ENCODE measurements at regions not wholly inside any gene's neighbourhood (a gene's known extent, or its start where the extent isn't known, plus 50 kb on each side); places are given as distances from the start of the nearest gene placed in this dataset.

DNA sequence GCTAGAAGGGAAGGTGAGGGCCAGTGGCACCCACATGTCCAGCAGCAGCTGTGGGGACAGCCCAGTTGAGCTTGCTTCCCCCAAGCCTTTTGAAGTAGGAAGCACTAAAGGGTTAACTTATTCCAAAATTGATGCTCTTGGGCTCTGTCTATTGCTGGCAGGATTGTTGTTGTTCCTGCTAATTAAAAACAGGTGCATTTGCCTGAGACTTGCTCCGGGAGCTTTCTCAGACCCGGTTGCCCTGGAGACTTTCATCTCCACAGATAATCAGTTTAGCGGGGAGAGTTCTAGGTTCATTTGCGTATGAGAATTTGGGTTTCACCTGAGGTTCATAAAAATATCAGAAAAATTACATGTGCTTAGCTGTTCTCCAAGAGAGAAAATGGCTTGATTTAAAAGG lies 277.3 kb downstream of the LRATD1 start:
- Mint-ChIP-seq H3K36me3 (ENCODE audit: low read depth) (no peaks in the 10 kb centered on the region), H3K27ac (no peak overlapping the region), H3K9me3 (peaks cover under 1% of the 10 kb centered on the region; the same call in 1 of the 3 replicates), H3K4me3 (no peak overlapping the region), H3K27me3 (ENCODE audit: insufficient read depth, low read depth, poor library complexity) (peaks cover 2% of the 10 kb centered on the region), H3K4me1 (peaks cover 12% of the 10 kb centered on the region)
- Histone ChIP-seq H3K27ac (ENCODE audit: low read depth) (no peak overlapping the region), H4K20me1 (replicated peaks; ENCODE audit: insufficient read depth) (no peaks in the 10 kb centered on the region), H3K27me3 (ENCODE audit: insufficient read depth) (no peaks in the 10 kb centered on the region), H3K4me3 (no peak overlapping the region), H3K36me3 (ENCODE audit: insufficient read depth) (no peaks in the 10 kb centered on the region), H2AFZ (no peak overlapping the region), H3K9me2 (ENCODE audit: insufficient read depth) (no peaks in the 10 kb centered on the region), H3K4me2 (no peak overlapping the region), H3K4me1 (ENCODE audit: insufficient read depth) (peaks cover 5% of the 10 kb centered on the region; the same call in 1 of the 2 replicates), H3K79me2 (replicated peaks; ENCODE audit: insufficient read depth) (no peaks in the 10 kb centered on the region), H3F3A (replicated peaks; ENCODE audit: low read depth) (no peaks in the 10 kb centered on the region)
- no peak for DNase-seq (ENCODE audit: low spot score)
- TF ChIP-seq EZH2phosphoT487 (IDR thresholded peaks at IDR 0.05; ENCODE audit: unreplicated experiment) (no peak), ZNF114 (CRISPR knock-in tag; IDR thresholded peaks at IDR 0.05) (no peak), STAT1 (IDR thresholded peaks at IDR 0.05; ENCODE audit: unreplicated experiment) (no peak), ZNF462 (CRISPR knock-in tag; IDR thresholded peaks at IDR 0.05) (no peak), JUNB (IDR thresholded peaks at IDR 0.05; ENCODE audit: unreplicated experiment) (no peak)
- TF ChIP-seq, protein P1, sequence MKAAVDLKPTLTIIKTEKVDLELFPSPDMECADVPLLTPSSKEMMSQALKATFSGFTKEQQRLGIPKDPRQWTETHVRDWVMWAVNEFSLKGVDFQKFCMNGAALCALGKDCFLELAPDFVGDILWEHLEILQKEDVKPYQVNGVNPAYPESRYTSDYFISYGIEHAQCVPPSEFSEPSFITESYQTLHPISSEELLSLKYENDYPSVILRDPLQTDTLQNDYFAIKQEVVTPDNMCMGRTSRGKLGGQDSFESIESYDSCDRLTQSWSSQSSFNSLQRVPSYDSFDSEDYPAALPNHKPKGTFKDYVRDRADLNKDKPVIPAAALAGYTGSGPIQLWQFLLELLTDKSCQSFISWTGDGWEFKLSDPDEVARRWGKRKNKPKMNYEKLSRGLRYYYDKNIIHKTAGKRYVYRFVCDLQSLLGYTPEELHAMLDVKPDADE (IDR thresholded peaks at IDR 0.05): no peak
- TF ChIP-seq, protein P2, sequence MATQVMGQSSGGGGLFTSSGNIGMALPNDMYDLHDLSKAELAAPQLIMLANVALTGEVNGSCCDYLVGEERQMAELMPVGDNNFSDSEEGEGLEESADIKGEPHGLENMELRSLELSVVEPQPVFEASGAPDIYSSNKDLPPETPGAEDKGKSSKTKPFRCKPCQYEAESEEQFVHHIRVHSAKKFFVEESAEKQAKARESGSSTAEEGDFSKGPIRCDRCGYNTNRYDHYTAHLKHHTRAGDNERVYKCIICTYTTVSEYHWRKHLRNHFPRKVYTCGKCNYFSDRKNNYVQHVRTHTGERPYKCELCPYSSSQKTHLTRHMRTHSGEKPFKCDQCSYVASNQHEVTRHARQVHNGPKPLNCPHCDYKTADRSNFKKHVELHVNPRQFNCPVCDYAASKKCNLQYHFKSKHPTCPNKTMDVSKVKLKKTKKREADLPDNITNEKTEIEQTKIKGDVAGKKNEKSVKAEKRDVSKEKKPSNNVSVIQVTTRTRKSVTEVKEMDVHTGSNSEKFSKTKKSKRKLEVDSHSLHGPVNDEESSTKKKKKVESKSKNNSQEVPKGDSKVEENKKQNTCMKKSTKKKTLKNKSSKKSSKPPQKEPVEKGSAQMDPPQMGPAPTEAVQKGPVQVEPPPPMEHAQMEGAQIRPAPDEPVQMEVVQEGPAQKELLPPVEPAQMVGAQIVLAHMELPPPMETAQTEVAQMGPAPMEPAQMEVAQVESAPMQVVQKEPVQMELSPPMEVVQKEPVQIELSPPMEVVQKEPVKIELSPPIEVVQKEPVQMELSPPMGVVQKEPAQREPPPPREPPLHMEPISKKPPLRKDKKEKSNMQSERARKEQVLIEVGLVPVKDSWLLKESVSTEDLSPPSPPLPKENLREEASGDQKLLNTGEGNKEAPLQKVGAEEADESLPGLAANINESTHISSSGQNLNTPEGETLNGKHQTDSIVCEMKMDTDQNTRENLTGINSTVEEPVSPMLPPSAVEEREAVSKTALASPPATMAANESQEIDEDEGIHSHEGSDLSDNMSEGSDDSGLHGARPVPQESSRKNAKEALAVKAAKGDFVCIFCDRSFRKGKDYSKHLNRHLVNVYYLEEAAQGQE (IDR thresholded peaks at IDR 0.05; ENCODE audit: unreplicated experiment): no peak
- no peak for ATAC-seq

Data from GM23338 (cell line).